ENCODE measurements at regions not wholly inside any gene's neighbourhood (a gene's known extent, or its start where the extent isn't known, plus 50 kb on each side); places are given as distances from the start of the nearest gene placed in this dataset.

- no peak for TF ChIP-seq CTCF (IDR thresholded peaks at IDR 0.05 in 2 of 3, conservative IDR thresholded peaks at IDR 0.05 in 1 of 3; ENCODE audit: borderline replicate concordance in 1 of 3, insufficient read depth in 1 of 3, low read depth in 2 of 3, low read length in 2 of 3)
- TF ChIP-seq SP1 (IDR thresholded peaks at IDR 0.05; ENCODE audit: low read depth): no peak
- TF ChIP-seq TCF7L2 (IDR thresholded peaks at IDR 0.05; ENCODE audit: borderline replicate concordance, extremely low read depth, insufficient read depth, insufficient read length): no peak
- no peak for TF ChIP-seq EZH2phosphoT487 (IDR thresholded peaks at IDR 0.05; ENCODE audit: borderline replicate concordance)
- TF ChIP-seq RAD21 (IDR thresholded peaks at IDR 0.05; ENCODE audit: low read depth): no peak
- no peak for TF ChIP-seq EZH2 (IDR thresholded peaks at IDR 0.05)
- TF ChIP-seq POLR2AphosphoS5 (IDR thresholded peaks at IDR 0.05; ENCODE audit: low read depth, low read length): no peak
- TF ChIP-seq ATF3 (IDR thresholded peaks at IDR 0.05): no peak
- no peak for TF ChIP-seq ZNF274 (IDR thresholded peaks at IDR 0.05; ENCODE audit: low read depth, low read length)
Observed at GRCh38 chr4:189656641-189657040, 284.0 kb upstream of the FRG1 start.
